ENCODE measurements at regions not wholly inside any gene's neighbourhood (a gene's known extent, or its start where the extent isn't known, plus 50 kb on each side); places are given as distances from the start of the nearest gene placed in this dataset.
"Not testable (repeated sequence)": the region's sequence is repeated elsewhere in the genome, so short reads cannot be mapped to it uniquely, and the experiment has no call there.

GRCh38 chr10:71085689-71086438 is 126.5 kb upstream of the UNC5B start:
- Mint-ChIP-seq H3K4me1 (ENCODE audit: low read depth) (no peaks in the 10 kb centered on the region), H3K4me3 (ENCODE audit: low read depth) (no peak overlapping the region), H3K36me3 (ENCODE audit: insufficient read depth) (no peaks in the 10 kb centered on the region), H3K27me3 (peaks cover 9% of the 10 kb centered on the region), H3K27ac (no peak overlapping the region), H3K9me3 (ENCODE audit: low read depth) (no peaks in the 10 kb centered on the region)
- DNase-seq (ENCODE audit: low spot score, unreplicated experiment), result peak; percentile 6
- TF ChIP-seq CTCF (IDR thresholded peaks at IDR 0.05; ENCODE audit: unreplicated experiment), result no peak

- peaks cover 9% of the 10 kb centered on the region for H3K27me3 Mint-ChIP-seq
- no peak overlapping the region for H3K4me3 Mint-ChIP-seq (ENCODE audit: low read depth)
- no peaks in the 10 kb centered on the region for H3K4me1 Mint-ChIP-seq (ENCODE audit: low read depth)
- H3K27ac Mint-ChIP-seq, result no peak overlapping the region
- no peak for TF ChIP-seq CTCF (IDR thresholded peaks at IDR 0.05; ENCODE audit: unreplicated experiment)
- DNase-seq (ENCODE audit: low spot score, unreplicated experiment), result no peak
- H3K36me3 Mint-ChIP-seq (ENCODE audit: insufficient read depth), result no peaks in the 10 kb centered on the region
- H3K9me3 Mint-ChIP-seq (ENCODE audit: low read depth), result no peaks in the 10 kb centered on the region
Observed at GRCh38 chr10:71086439-71087080, 125.8 kb upstream of the UNC5B start.

- Mint-ChIP-seq H3K4me1 (ENCODE audit: low read depth) (no peaks in the 10 kb centered on the region), H3K27me3 (peaks cover 4% of the 10 kb centered on the region), H3K4me3 (ENCODE audit: low read depth) (no peak overlapping the region), H3K36me3 (ENCODE audit: insufficient read depth) (no peaks in the 10 kb centered on the region), H3K9me3 (ENCODE audit: low read depth) (no peaks in the 10 kb centered on the region), H3K27ac (no peak overlapping the region)
- no peak for DNase-seq (ENCODE audit: low spot score, unreplicated experiment)
- no peak for TF ChIP-seq CTCF (IDR thresholded peaks at IDR 0.05; ENCODE audit: unreplicated experiment)
Observed at GRCh38 chr10:71087622-71088021, 124.7 kb upstream of the UNC5B start.

GRCh38 chr10:71088054-71088453 is 124.3 kb upstream of the UNC5B start:
- TF ChIP-seq CTCF (IDR thresholded peaks at IDR 0.05; ENCODE audit: unreplicated experiment), result no peak
- Mint-ChIP-seq H3K9me3 (ENCODE audit: low read depth) (no peaks in the 10 kb centered on the region), H3K27me3 (peaks cover 3% of the 10 kb centered on the region), H3K36me3 (ENCODE audit: insufficient read depth) (no peaks in the 10 kb centered on the region), H3K4me3 (ENCODE audit: low read depth) (no peak overlapping the region), H3K27ac (no peak overlapping the region), H3K4me1 (ENCODE audit: low read depth) (no peaks in the 10 kb centered on the region)
- DNase-seq (ENCODE audit: low spot score, unreplicated experiment), result no peak

- not testable (repeated sequence) for H3K4me3 Mint-ChIP-seq (ENCODE audit: low read depth); H3K9me3 Mint-ChIP-seq (ENCODE audit: low read depth); H3K36me3 Mint-ChIP-seq (ENCODE audit: insufficient read depth); H3K4me1 Mint-ChIP-seq (ENCODE audit: low read depth); DNase-seq (ENCODE audit: low spot score, unreplicated experiment); H3K27me3 Mint-ChIP-seq; H3K27ac Mint-ChIP-seq
Observed at GRCh38 chr10:71088578-71088977, 123.8 kb upstream of the UNC5B start.

- DNase-seq (ENCODE audit: low spot score, unreplicated experiment), result no peak
- Mint-ChIP-seq H3K4me3 (ENCODE audit: low read depth) (no peak overlapping the region), H3K27me3 (peaks cover 3% of the 10 kb centered on the region), H3K27ac (no peak overlapping the region), H3K9me3 (ENCODE audit: low read depth) (no peaks in the 10 kb centered on the region), H3K4me1 (ENCODE audit: low read depth) (no peaks in the 10 kb centered on the region), H3K36me3 (ENCODE audit: insufficient read depth) (no peaks in the 10 kb centered on the region)
- no peak for TF ChIP-seq CTCF (IDR thresholded peaks at IDR 0.05; ENCODE audit: unreplicated experiment)
Observed at GRCh38 chr10:71089162-71089561, 123.2 kb upstream of the UNC5B start.
